Panc1 (cell line): ENCODE measurements at regions not wholly inside any gene's neighbourhood (a gene's known extent, or its start where the extent isn't known, plus 50 kb on each side); places are given as distances from the start of the nearest gene placed in this dataset.

Experiments
- POLR2AphosphoS5 ChIP-seq: IDR thresholded peaks from 2 replicates; pipeline ENCODE4 v1.6.1; 2012; ENCODE audit warnings: mild to moderate bottlenecking, low read depth, low read length, moderate library complexity
- REST ChIP-seq, 2 experiments: IDR thresholded peaks; 2 replicates each; pipeline ENCODE4 v1.6.1; 2011 to 2012; ENCODE audit warnings: low read depth in 2 of 2, control low read depth in 1 of 2, low read length in 1 of 2, mild to moderate bottlenecking in 1 of 2, moderate library complexity in 1 of 2; ENCODE audit not compliant: insufficient read depth in 1 of 2
- SIN3A ChIP-seq: IDR thresholded peaks from 2 replicates; pipeline ENCODE4 v1.6.1; 2012; ENCODE audit warnings: low read depth, mild to moderate bottlenecking, low read length, moderate library complexity, borderline replicate concordance; ENCODE audit not compliant: insufficient read depth
- TCF7L2 ChIP-seq: IDR thresholded peaks from 2 replicates; pipeline ENCODE4 v1.6.1; 2011; ENCODE audit warnings: mild to moderate bottlenecking, low read depth, low read length, inconsistent platforms
- TF ChIP-seq, protein P1 (sequence below): fragments of 450-650 bp; IDR thresholded peaks from 2 replicates; pipeline ENCODE4 v1.5.1; 2017; ENCODE audit warnings: mild to moderate bottlenecking

DNA sequence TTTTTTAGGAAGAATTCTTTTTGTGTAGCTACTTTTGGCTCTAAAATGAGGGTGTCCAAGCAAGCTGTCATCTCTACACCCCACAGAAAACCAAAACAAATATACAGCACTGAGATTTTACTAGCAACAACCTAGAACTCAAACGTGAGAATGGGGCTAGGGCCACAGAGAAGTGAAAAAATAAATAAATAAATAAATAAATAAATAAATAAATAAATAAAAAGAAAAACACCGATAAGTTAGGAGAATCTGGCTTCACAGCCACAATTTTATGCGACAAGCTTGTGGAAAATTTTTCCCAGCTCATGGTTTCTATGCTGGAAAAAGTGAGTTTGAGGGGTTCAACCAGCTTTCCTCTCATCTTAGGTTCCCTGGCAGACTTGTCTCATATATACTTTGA, 324.6 kb upstream of the TACR3 start:
- TF ChIP-seq, protein P1, sequence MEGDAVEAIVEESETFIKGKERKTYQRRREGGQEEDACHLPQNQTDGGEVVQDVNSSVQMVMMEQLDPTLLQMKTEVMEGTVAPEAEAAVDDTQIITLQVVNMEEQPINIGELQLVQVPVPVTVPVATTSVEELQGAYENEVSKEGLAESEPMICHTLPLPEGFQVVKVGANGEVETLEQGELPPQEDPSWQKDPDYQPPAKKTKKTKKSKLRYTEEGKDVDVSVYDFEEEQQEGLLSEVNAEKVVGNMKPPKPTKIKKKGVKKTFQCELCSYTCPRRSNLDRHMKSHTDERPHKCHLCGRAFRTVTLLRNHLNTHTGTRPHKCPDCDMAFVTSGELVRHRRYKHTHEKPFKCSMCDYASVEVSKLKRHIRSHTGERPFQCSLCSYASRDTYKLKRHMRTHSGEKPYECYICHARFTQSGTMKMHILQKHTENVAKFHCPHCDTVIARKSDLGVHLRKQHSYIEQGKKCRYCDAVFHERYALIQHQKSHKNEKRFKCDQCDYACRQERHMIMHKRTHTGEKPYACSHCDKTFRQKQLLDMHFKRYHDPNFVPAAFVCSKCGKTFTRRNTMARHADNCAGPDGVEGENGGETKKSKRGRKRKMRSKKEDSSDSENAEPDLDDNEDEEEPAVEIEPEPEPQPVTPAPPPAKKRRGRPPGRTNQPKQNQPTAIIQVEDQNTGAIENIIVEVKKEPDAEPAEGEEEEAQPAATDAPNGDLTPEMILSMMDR = no peak
- TF ChIP-seq POLR2AphosphoS5 (no peak), REST (IDR thresholded peaks at IDR 0.05; ENCODE audit: insufficient read depth in 1 of 2, low read depth in 2 of 2, low read length in 1 of 2) (no peak), TCF7L2 (no peak), SIN3A (no peak)
